Neural progenitor cell (in vitro differentiated cells): ENCODE measurements at regions not wholly inside any gene's neighbourhood (a gene's known extent, or its start where the extent isn't known, plus 50 kb on each side); places are given as distances from the start of the nearest gene placed in this dataset.

ENCODE experiments used
- EZH2phosphoT487 ChIP-seq: fragments of 200-600 bp; sonication (generic); IDR thresholded peaks from 2 replicates; pipeline ENCODE4 v1.6.1; 2017; ENCODE audit warnings: antibody characterized with exemption
- TF ChIP-seq, protein P1 (sequence below): fragments of 200-600 bp; sonication (generic); IDR thresholded peaks from 2 replicates; pipeline ENCODE4 v1.5.1; 2017; ENCODE audit warnings: antibody characterized with exemption, mild to moderate bottlenecking

DNA sequence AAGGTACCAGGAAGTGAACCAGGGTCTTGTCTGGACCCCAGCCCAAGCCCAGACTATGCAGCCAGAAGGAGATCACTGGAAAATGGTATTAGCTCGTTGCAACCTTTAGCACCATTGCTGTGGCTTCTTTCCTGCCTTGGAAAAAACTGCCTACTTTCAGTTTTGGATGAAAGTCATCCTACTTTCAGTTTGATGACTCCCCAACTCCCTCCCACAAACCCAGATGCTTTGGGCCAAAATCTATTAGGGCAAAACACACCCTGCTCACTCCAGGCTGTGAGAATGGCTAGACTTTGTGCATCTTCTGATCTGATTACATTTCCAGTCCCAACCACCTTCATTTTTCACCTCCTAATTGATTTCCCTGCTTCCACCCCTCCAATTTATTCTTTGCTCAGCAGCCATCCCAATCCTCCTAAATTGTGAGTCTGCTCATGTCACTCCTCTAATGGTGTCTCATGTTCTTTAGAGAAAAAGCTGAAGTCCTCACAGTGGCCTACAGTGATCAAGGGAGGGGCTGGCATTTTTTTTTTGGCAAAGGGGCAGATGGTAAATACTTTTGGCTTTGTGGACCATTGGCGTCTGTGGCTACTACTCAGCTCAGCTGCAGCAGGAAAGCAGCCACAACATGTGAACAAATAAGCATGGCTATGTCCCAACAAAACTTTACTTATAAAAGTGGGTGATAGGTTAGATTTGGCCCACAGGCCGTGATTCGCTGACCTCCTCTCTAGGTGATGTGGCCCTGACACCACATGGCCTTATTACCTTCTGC, 368.7 kb downstream of the SLC4A3 start:
- TF ChIP-seq, protein P1, sequence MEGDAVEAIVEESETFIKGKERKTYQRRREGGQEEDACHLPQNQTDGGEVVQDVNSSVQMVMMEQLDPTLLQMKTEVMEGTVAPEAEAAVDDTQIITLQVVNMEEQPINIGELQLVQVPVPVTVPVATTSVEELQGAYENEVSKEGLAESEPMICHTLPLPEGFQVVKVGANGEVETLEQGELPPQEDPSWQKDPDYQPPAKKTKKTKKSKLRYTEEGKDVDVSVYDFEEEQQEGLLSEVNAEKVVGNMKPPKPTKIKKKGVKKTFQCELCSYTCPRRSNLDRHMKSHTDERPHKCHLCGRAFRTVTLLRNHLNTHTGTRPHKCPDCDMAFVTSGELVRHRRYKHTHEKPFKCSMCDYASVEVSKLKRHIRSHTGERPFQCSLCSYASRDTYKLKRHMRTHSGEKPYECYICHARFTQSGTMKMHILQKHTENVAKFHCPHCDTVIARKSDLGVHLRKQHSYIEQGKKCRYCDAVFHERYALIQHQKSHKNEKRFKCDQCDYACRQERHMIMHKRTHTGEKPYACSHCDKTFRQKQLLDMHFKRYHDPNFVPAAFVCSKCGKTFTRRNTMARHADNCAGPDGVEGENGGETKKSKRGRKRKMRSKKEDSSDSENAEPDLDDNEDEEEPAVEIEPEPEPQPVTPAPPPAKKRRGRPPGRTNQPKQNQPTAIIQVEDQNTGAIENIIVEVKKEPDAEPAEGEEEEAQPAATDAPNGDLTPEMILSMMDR: no peak
- no peak for TF ChIP-seq EZH2phosphoT487
